ENCODE measurements at regions not wholly inside any gene's neighbourhood (a gene's known extent, or its start where the extent isn't known, plus 50 kb on each side); places are given as distances from the start of the nearest gene placed in this dataset.

GRCh38 chr11:130999992-131000770, 83.9 kb upstream of the SNX19 start:
- no peak for TF ChIP-seq CTCF (IDR thresholded peaks at IDR 0.05)
- TF ChIP-seq POLR2AphosphoS5 (IDR thresholded peaks at IDR 0.05), result no peak
- no peak for TF ChIP-seq POLR2A (IDR thresholded peaks at IDR 0.05)

All from prostate gland (tissue), 2 donors.